ENCODE measurements at regions not wholly inside any gene's neighbourhood (a gene's known extent, or its start where the extent isn't known, plus 50 kb on each side); places are given as distances from the start of the nearest gene placed in this dataset.

DNA sequence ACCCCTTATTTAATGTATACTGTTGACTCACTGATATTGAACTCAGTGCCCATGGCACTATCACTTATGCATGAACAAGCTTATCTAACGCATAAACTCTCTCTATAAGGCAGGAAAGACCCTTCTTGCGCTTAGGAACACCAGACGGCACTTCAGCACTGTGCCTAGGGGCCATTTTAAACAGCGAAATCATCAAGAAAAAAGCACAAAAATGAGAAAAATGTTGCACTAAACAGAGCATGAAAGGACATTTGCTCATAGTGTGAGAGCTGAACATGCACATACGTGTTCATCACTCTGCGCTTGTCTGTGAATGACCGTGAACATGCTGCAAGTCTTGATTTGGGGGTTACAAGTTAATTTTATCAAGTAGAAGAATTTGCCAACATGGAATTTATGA is 109.6 kb downstream of the WDR11 start:
- no peak overlapping the region for H3K4me3 ChIP-seq (ENCODE audit: low read length in 2 of 2)
- CTCF ChIA-PET (ENCODE audit: partially characterized antibody) = interaction anchor here (3.6 kb wide), 1 partner anchor 12 kb away, joined by 14 read pairs; no protein-coding TSS in a partner anchor
- no peaks in the 10 kb centered on the region for H3K27me3 ChIP-seq (ENCODE audit: insufficient read depth, low read length)
- H3K4me1 ChIP-seq (ENCODE audit: insufficient read depth, low read length) = no peaks in the 10 kb centered on the region
- H3K4me3 Mint-ChIP-seq = no peak overlapping the region
- H3K27ac Mint-ChIP-seq = peak overlapping the region in 1 of 7 donors; percentile 13
- no peaks in the 10 kb centered on the region for H3K36me3 ChIP-seq (ENCODE audit: insufficient read depth, low read length)
- H3K9me3 Mint-ChIP-seq = no peaks in the 10 kb centered on the region
- H3K27ac ChIP-seq (ENCODE audit: low read depth, low read length) = no peak overlapping the region
- H3K27me3 Mint-ChIP-seq = peaks cover 1 to 8% of the 10 kb centered on the region in 2 donors
- H3K4me1 Mint-ChIP-seq = no peaks in the 10 kb centered on the region
- no peaks in the 10 kb centered on the region for H3K9me3 ChIP-seq (ENCODE audit: control insufficient read depth in 1 of 2, low read length in 2 of 2)
- DNase-seq = no peak
- POLR2A ChIA-PET (ENCODE audit: partially characterized antibody) = no interaction called here
- intact Hi-C loops (cut with micrococcal nuclease) = no loop called here
- peaks cover 0 to 3% of the 10 kb centered on the region in 2 donors for H3K36me3 Mint-ChIP-seq

DNA sequence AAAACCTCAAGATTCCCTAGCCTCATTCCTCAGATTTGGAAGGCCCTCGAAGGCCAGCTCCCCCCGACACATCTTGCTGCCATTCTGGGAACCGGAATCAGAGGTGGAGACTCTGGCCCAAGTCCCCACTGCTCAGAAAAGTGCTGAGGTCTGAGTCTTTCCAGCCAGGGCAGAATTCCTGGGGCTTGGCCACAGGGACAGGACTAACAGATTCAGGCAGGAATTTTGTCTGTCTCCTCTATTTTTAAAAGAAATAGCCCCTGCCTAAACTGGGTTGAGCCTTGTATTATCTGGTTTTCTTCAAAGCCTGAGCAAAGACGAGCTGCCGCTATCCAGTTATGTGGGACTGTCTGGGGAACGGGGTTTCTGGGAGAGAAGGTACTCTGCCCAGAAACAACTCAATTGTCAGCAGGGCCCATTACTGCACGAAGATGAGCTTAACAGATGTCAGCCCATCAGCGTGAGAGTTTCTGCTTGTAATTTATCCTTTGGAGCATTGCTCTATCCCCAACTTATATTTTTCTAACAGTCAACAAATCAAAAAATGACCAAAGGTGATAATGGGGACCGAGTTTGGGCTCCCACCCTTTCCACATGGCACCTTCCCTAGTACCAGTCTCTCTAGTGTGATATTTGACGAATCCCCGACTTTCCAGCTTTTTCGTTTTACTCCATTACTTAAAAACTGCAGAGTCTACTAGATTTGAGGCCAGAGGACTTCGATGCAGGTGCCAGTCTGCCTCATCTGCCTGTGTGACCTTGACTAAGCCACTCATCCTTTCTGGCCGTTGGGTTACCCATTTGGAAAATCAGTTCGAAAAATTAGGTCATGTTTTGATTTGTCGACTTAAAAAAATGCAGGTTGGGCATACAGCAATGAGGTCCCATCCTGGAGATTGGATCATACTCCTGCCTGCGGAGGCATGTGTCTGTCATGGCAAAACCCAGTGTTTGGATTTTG is 110.9 kb downstream of the WDR11 start:
- ChIA-PET POLR2A (ENCODE audit: partially characterized antibody) (no interaction called here), CTCF (ENCODE audit: partially characterized antibody) (interaction anchor here (1.4 kb wide), 1 partner anchor 13 kb away, joined by 4 read pairs; no protein-coding TSS in a partner anchor)
- peaks cover 0 to 3% of the 10 kb centered on the region in 2 donors for H3K36me3 Mint-ChIP-seq
- H3K4me1 Mint-ChIP-seq = no peaks in the 10 kb centered on the region
- H3K4me3 Mint-ChIP-seq = no peak overlapping the region
- intact Hi-C loops (cut with micrococcal nuclease) = no loop called here
- Histone ChIP-seq H3K27ac (ENCODE audit: low read depth, low read length) (no peak overlapping the region), H3K27me3 (ENCODE audit: insufficient read depth, low read length) (no peaks in the 10 kb centered on the region), H3K4me3 (ENCODE audit: low read length in 2 of 2) (no peak overlapping the region), H3K4me1 (ENCODE audit: insufficient read depth, low read length) (no peaks in the 10 kb centered on the region), H3K36me3 (ENCODE audit: insufficient read depth, low read length) (no peaks in the 10 kb centered on the region), H3K9me3 (ENCODE audit: control insufficient read depth in 1 of 2, low read length in 2 of 2) (no peaks in the 10 kb centered on the region)
- DNase-seq = no peak
- H3K27me3 Mint-ChIP-seq = peaks cover 1 to 8% of the 10 kb centered on the region in 2 donors
- no peaks in the 10 kb centered on the region for H3K9me3 Mint-ChIP-seq
- no peak overlapping the region for H3K27ac Mint-ChIP-seq

GRCh38 chr10:120962756-120963593 is 111.8 kb downstream of the WDR11 start:
- Histone ChIP-seq H3K9me3 (ENCODE audit: control insufficient read depth in 1 of 2, low read length in 2 of 2) (no peaks in the 10 kb centered on the region), H3K36me3 (ENCODE audit: insufficient read depth, low read length) (no peaks in the 10 kb centered on the region), H3K27ac (ENCODE audit: low read depth, low read length) (no peak overlapping the region), H3K4me3 (ENCODE audit: low read length in 2 of 2) (no peak overlapping the region), H3K4me1 (ENCODE audit: insufficient read depth, low read length) (no peaks in the 10 kb centered on the region), H3K27me3 (ENCODE audit: insufficient read depth, low read length) (no peaks in the 10 kb centered on the region)
- ChIA-PET CTCF (ENCODE audit: partially characterized antibody) (interaction anchor here (1.4 kb wide), 1 partner anchor 14 kb away, joined by 4 read pairs; no protein-coding TSS in a partner anchor), POLR2A (ENCODE audit: partially characterized antibody) (no interaction called here)
- H3K27ac Mint-ChIP-seq = no peak overlapping the region
- no peak overlapping the region for H3K4me3 Mint-ChIP-seq
- no peaks in the 10 kb centered on the region for H3K9me3 Mint-ChIP-seq
- no peaks in the 10 kb centered on the region for H3K36me3 Mint-ChIP-seq
- H3K4me1 Mint-ChIP-seq = no peaks in the 10 kb centered on the region
- DNase-seq = no peak
- peaks cover 1 to 5% of the 10 kb centered on the region in 2 donors for H3K27me3 Mint-ChIP-seq
- intact Hi-C loops (cut with micrococcal nuclease) = no loop called here

GRCh38 chr10:120963594-120964220 is 112.5 kb downstream of the WDR11 start:
- no peak overlapping the region for H3K4me3 ChIP-seq (ENCODE audit: low read length in 2 of 2)
- Mint-ChIP-seq H3K4me1 (no peaks in the 10 kb centered on the region), H3K27me3 (peaks cover 1 to 5% of the 10 kb centered on the region in 2 donors), H3K9me3 (peaks cover 0 to under 1% (median 0%) of the 10 kb centered on the region in 8 donors), H3K4me3 (no peak overlapping the region), H3K36me3 (no peaks in the 10 kb centered on the region), H3K27ac (no peak overlapping the region)
- H3K4me1 ChIP-seq (ENCODE audit: insufficient read depth, low read length) = no peaks in the 10 kb centered on the region
- intact Hi-C loops (cut with micrococcal nuclease) = no loop called here
- H3K27ac ChIP-seq (ENCODE audit: low read depth, low read length) = no peak overlapping the region
- DNase-seq = no peak
- no peaks in the 10 kb centered on the region for H3K36me3 ChIP-seq (ENCODE audit: insufficient read depth, low read length)
- CTCF ChIA-PET (ENCODE audit: partially characterized antibody) = no interaction called here
- POLR2A ChIA-PET (ENCODE audit: partially characterized antibody) = no interaction called here
- H3K27me3 ChIP-seq (ENCODE audit: insufficient read depth, low read length) = no peaks in the 10 kb centered on the region
- H3K9me3 ChIP-seq (ENCODE audit: control insufficient read depth in 1 of 2, low read length in 2 of 2) = no peaks in the 10 kb centered on the region

DNA sequence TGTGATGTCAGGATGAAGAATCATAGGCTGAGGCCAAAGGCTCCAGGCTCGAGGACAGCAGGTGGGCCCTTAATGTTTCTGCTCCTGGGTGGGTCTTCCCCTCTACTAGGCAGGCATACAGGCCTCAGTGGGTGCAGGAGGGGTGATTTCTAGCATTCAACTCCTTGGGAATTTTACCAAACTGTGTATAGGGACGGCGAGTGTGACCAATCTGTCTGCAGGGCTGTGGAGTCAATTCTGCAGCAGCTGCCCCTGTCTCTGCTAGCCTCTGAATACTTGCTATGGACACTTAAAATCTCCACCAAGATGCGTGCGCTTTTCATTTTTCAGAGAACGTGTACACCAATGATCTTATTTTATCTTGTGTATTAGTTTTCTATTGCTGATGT is 115.5 kb downstream of the WDR11 start:
- Mint-ChIP-seq H3K27ac (no peak overlapping the region), H3K9me3 (peaks cover 0 to 5% (median 0%) of the 10 kb centered on the region in 8 donors), H3K27me3 (peaks cover 7 to 10% of the 10 kb centered on the region in 2 donors), H3K36me3 (no peaks in the 10 kb centered on the region), H3K4me3 (no peak overlapping the region), H3K4me1 (no peaks in the 10 kb centered on the region)
- ChIA-PET POLR2A (ENCODE audit: partially characterized antibody) (no interaction called here), CTCF (ENCODE audit: partially characterized antibody) (no interaction called here)
- no peaks in the 10 kb centered on the region for H3K9me3 ChIP-seq (ENCODE audit: control insufficient read depth in 1 of 2, low read length in 2 of 2)
- no peaks in the 10 kb centered on the region for H3K4me1 ChIP-seq (ENCODE audit: insufficient read depth, low read length)
- no peak overlapping the region for H3K4me3 ChIP-seq (ENCODE audit: low read length in 2 of 2)
- no peak for DNase-seq
- intact Hi-C loops (cut with micrococcal nuclease) = no loop called here
- no peak overlapping the region for H3K27ac ChIP-seq (ENCODE audit: low read depth, low read length)
- H3K36me3 ChIP-seq (ENCODE audit: insufficient read depth, low read length) = no peaks in the 10 kb centered on the region
- H3K27me3 ChIP-seq (ENCODE audit: insufficient read depth, low read length) = no peaks in the 10 kb centered on the region

GRCh38 chr10:120969219-120969645 is 118.1 kb downstream of the WDR11 start:
- H3K4me3 Mint-ChIP-seq = no peak overlapping the region
- peaks cover 10 to 17% of the 10 kb centered on the region in 2 donors for H3K27me3 Mint-ChIP-seq
- DNase-seq = no peak
- H3K9me3 Mint-ChIP-seq = peaks cover 0 to 10% (median 0%) of the 10 kb centered on the region in 8 donors
- no peaks in the 10 kb centered on the region for H3K4me1 Mint-ChIP-seq
- H3K36me3 Mint-ChIP-seq = no peaks in the 10 kb centered on the region
- Histone ChIP-seq H3K27ac (ENCODE audit: low read depth, low read length) (no peak overlapping the region), H3K4me3 (ENCODE audit: low read length in 2 of 2) (no peak overlapping the region), H3K9me3 (ENCODE audit: control insufficient read depth in 1 of 2, low read length in 2 of 2) (no peaks in the 10 kb centered on the region), H3K27me3 (ENCODE audit: insufficient read depth, low read length) (no peaks in the 10 kb centered on the region), H3K4me1 (ENCODE audit: insufficient read depth, low read length) (no peaks in the 10 kb centered on the region), H3K36me3 (ENCODE audit: insufficient read depth, low read length) (no peaks in the 10 kb centered on the region)
- ChIA-PET CTCF (ENCODE audit: partially characterized antibody) (no interaction called here), POLR2A (ENCODE audit: partially characterized antibody) (no interaction called here)
- intact Hi-C loops (cut with micrococcal nuclease) = no loop called here
- H3K27ac Mint-ChIP-seq = no peak overlapping the region

Measured in CD4-positive, alpha-beta memory T cell (primary cell).